ENCODE measurements at regions not wholly inside any gene's neighbourhood (a gene's known extent, or its start where the extent isn't known, plus 50 kb on each side); places are given as distances from the start of the nearest gene placed in this dataset.

DNA sequence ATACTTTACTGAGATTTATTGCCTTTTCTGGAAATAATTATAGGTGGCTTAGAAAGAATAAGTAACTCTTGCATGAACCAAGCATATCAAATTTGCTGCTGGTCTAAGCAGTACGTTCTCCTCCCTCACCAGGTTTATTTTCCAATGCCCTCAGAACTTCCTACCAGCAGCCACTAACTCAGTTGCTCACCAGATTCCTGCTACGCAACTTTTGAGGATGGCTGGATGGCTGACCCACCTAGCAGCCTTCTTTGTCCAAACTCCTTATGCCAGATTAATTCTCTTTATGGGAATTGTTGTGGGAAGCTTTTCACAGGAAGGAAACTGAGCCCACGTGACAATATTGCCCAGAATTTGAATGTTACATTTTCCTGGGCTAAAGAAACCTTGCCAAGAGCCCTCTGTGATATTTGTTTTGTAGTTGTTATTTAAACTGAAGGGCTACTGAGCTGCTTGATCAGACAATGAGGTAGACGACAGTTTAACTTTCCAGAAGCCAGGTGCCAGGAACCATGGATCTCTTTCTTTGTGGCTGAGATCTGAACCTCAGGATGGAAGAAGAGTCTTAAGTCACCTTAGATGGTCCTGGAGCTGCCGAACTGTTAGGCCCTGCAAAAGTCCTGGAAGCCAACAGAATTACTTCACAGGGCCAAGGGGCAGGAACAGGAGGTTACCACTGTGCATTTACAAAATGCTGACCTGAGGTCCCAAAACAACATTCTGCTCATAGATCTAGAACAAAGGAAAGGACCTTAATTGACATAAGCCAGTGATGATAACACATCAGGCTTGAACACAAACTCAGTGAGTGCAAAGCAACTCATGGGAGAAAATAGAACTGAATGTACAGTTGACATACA lies 85.5 kb upstream of the ATP1A1 start:
- no peak overlapping the region for H3K4me3 ChIP-seq (ENCODE audit: insufficient read depth, low read depth, low read length)
- H3K9me3 ChIP-seq (ENCODE audit: control insufficient read depth, insufficient read depth, low read length) = no peaks in the 10 kb centered on the region
- H3K79me1 ChIP-seq (ENCODE audit: low read depth in 1 of 2, low read length in 2 of 2) = no peaks in the 10 kb centered on the region
- no TSS peak for BruUV-seq (replicated peaks)
- POLR2A ChIA-PET (ENCODE audit: unreplicated experiment) = no interaction called here
- intact Hi-C loops (cut with micrococcal nuclease) (no loop called here), in situ Hi-C loops (cut with MboI; ENCODE audit: low sequenced_read_pairs) (no loop called here), dilution Hi-C loops (cut with HindIII; ENCODE audit: low sequenced_read_pairs, unreplicated experiment) (no loop called here)
- no peaks in the 10 kb centered on the region; the same call in 1 of the 2 replicates for H3K27me3 ChIP-seq (ENCODE audit: control insufficient read depth, insufficient read depth, low read length)
- no peak overlapping the region for H3K56ac ChIP-seq (ENCODE audit: extremely low read depth, insufficient read depth, low read length)
- no peaks in the 10 kb centered on the region for H3K4me1 ChIP-seq (ENCODE audit: control insufficient read depth, insufficient read depth, low read length)
- CTCF ChIA-PET = no interaction called here
- no peak overlapping the region for H2AFZ ChIP-seq (replicated peaks; ENCODE audit: low read length, poor library complexity)
- no peaks in the 10 kb centered on the region for H3K36me3 ChIP-seq (ENCODE audit: control insufficient read depth, insufficient read depth, low read length)
- no peak overlapping the region for H3K4me2 ChIP-seq (ENCODE audit: low read depth, low read length)
- H4K20me1 ChIP-seq (ENCODE audit: insufficient read depth, low read length) = no peaks in the 10 kb centered on the region
- H3K27ac ChIP-seq (ENCODE audit: insufficient read depth, low read length) = no peak overlapping the region
- H2AK9ac ChIP-seq (replicated peaks; ENCODE audit: low read depth, low read length, poor library complexity) = no peak overlapping the region
- no peak overlapping the region for H3K14ac ChIP-seq (replicated peaks; ENCODE audit: low read depth, low read length)
- H2BK15ac ChIP-seq (ENCODE audit: low read depth, low read length) = no peak overlapping the region
- no peak overlapping the region for H2BK5ac ChIP-seq (ENCODE audit: low read depth, low read length, poor library complexity, severe bottlenecking)
- 74% methylated on average over 2 of the region's 5 CpGs; no CpG with 5 or more reads in 1 of the 2 experiments for WGBS, 2 experiments (ENCODE audit: extremely low coverage in 2 of 2, insufficient read length in 1 of 2)
- ATAC-seq (ENCODE audit: low read depth) = no peak
- no peak overlapping the region for H3K23ac ChIP-seq (ENCODE audit: low read depth, low read length)
- TF ChIP-seq RFX5 (IDR thresholded peaks at IDR 0.05; ENCODE audit: low read depth, low read length) (no peak), BHLHE40 (IDR thresholded peaks at IDR 0.05; ENCODE audit: low read depth, low read length) (no peak), MXI1 (IDR thresholded peaks at IDR 0.05; ENCODE audit: borderline replicate concordance, low read depth, low read length) (no peak), NFE2L2 (IDR thresholded peaks at IDR 0.05; ENCODE audit: low read depth, low read length) (no peak), FOS (IDR thresholded peaks at IDR 0.05; ENCODE audit: low read depth, low read length) (no peak)
- H3K9me1 ChIP-seq (ENCODE audit: insufficient read depth, low read length) = no peaks in the 10 kb centered on the region
- no peak for DNase-seq
- H2BK120ac ChIP-seq (ENCODE audit: low read depth, low read length) = no peak overlapping the region
- no peak overlapping the region for H3K4ac ChIP-seq (ENCODE audit: low read depth, low read length)
- H2BK20ac ChIP-seq (ENCODE audit: low read depth, low read length) = no peak overlapping the region
- no peak overlapping the region for H3K9ac ChIP-seq (ENCODE audit: low read depth, low read length)
- H4K91ac ChIP-seq (ENCODE audit: insufficient read depth, low read depth, low read length) = no peak overlapping the region
- no peak overlapping the region for H4K8ac ChIP-seq (ENCODE audit: low read depth in 2 of 2, low read length in 2 of 2)
- no peak overlapping the region for H4K5ac ChIP-seq (ENCODE audit: low read depth, low read length)
- no peak overlapping the region for H2AK5ac ChIP-seq (ENCODE audit: low read depth, low read length)
- H3K18ac ChIP-seq (ENCODE audit: low read depth, low read length) = no peak overlapping the region
